NB4 (cell line): ENCODE measurements at regions not wholly inside any gene's neighbourhood (a gene's known extent, or its start where the extent isn't known, plus 50 kb on each side); places are given as distances from the start of the nearest gene placed in this dataset.

ENCODE experiments used
- DNase-seq: peaks from one replicate; pipeline ENCODE4 v3.0.0; 2010; ENCODE audit warnings: low read depth
- H3K4me3 ChIP-seq: one replicate; pipeline ENCODE4 v1.5.1; 2011; ENCODE audit warnings: mild to moderate bottlenecking, low read depth, low read length, moderate library complexity
- MYC ChIP-seq: IDR thresholded peaks from 2 replicates; pipeline ENCODE4 v1.6.1; 2011; ENCODE audit warnings: low read depth, low read length
- POLR2A ChIP-seq: IDR thresholded peaks from 2 replicates; pipeline ENCODE4 v1.6.1; 2011; ENCODE audit warnings: mild to moderate bottlenecking; ENCODE audit not compliant: insufficient read length; ENCODE audit errors: extremely low read depth
- TF ChIP-seq, protein P1 (sequence below): IDR thresholded peaks from 2 replicates; pipeline ENCODE4 v1.6.1; 2011; ENCODE audit warnings: low read depth, low read length
- TF ChIP-seq, protein P2 (sequence below): IDR thresholded peaks from one replicate; pipeline ENCODE4 v1.5.1; 2012; ENCODE audit warnings: low read depth, low read length

DNA sequence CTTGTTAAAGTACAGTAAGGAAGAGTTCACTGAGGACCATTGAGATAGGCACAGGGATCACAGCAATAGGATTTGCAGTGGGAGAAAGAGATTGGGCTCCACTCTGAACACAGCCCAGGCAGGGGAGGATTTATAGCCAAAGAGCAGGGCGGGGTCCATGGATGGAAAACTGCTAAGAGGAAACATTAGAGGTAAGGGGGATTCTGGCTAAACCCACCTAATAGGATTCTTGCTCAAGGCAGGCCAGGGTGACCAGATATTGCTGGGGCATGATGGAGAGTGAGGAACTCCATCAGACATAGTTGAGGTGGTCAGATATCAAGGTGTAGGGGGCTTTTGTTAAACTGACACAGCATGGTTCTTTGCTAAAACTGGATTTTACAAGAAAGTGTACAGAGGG, 372.8 kb downstream of the NPHP4 start:
- TF ChIP-seq, protein P1, sequence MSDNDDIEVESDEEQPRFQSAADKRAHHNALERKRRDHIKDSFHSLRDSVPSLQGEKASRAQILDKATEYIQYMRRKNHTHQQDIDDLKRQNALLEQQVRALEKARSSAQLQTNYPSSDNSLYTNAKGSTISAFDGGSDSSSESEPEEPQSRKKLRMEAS, result no peak
- TF ChIP-seq MYC (no peak), POLR2A (no peak)
- TF ChIP-seq, protein P2, sequence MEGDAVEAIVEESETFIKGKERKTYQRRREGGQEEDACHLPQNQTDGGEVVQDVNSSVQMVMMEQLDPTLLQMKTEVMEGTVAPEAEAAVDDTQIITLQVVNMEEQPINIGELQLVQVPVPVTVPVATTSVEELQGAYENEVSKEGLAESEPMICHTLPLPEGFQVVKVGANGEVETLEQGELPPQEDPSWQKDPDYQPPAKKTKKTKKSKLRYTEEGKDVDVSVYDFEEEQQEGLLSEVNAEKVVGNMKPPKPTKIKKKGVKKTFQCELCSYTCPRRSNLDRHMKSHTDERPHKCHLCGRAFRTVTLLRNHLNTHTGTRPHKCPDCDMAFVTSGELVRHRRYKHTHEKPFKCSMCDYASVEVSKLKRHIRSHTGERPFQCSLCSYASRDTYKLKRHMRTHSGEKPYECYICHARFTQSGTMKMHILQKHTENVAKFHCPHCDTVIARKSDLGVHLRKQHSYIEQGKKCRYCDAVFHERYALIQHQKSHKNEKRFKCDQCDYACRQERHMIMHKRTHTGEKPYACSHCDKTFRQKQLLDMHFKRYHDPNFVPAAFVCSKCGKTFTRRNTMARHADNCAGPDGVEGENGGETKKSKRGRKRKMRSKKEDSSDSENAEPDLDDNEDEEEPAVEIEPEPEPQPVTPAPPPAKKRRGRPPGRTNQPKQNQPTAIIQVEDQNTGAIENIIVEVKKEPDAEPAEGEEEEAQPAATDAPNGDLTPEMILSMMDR, result no peak
- H3K4me3 ChIP-seq, result no peak overlapping the region
- DNase-seq, result no peak

DNA sequence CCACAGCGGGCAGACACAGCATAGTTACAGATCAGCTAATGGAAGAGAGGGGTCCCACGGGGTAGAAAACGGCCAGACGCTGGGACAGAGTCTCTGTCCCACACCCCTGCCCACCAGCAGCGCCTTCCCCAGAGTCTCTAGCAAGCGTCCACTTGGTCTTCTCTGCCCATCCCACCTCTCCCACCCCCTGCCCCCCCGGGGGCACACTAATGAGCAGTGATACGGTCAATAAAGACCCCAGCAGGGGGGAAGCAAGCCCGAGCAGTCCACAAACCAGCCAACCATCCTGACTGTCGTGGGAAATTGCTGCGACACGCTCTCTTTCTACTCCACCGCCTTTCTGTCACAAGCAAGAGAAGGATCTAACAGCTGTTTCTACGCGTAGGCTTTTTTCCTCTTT, 374.7 kb downstream of the NPHP4 start:
- DNase-seq, result no peak
- TF ChIP-seq, protein P1, result no peak
- TF ChIP-seq, protein P2, result no peak
- TF ChIP-seq MYC (no peak), POLR2A (no peak)

DNA sequence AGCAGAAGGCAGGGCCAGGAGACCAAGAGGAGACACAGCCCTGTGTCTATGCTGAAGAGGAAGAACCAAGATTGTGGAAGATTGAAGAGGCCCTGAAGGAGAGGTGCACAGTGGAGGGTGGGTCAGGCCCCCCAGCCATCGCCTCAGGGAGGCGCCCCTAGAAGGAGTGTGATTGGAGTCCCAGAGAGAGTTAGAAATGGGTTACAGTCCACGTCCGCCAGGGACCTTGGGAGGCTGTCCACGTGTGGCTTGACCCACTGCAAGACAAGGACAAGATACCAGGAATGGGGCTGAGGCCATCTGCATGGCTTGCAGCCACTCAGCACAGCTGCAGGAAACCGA, 375.1 kb downstream of the NPHP4 start:
- no peak overlapping the region for H3K4me3 ChIP-seq
- DNase-seq, result no peak
- TF ChIP-seq, protein P1, result no peak
- TF ChIP-seq POLR2A, result no peak
- TF ChIP-seq, protein P2, result no peak
- no peak for TF ChIP-seq MYC

More for the DNA sequence above, 374.7 kb downstream of the NPHP4 start:
- H3K4me3 ChIP-seq, result no peak overlapping the region

DNA sequence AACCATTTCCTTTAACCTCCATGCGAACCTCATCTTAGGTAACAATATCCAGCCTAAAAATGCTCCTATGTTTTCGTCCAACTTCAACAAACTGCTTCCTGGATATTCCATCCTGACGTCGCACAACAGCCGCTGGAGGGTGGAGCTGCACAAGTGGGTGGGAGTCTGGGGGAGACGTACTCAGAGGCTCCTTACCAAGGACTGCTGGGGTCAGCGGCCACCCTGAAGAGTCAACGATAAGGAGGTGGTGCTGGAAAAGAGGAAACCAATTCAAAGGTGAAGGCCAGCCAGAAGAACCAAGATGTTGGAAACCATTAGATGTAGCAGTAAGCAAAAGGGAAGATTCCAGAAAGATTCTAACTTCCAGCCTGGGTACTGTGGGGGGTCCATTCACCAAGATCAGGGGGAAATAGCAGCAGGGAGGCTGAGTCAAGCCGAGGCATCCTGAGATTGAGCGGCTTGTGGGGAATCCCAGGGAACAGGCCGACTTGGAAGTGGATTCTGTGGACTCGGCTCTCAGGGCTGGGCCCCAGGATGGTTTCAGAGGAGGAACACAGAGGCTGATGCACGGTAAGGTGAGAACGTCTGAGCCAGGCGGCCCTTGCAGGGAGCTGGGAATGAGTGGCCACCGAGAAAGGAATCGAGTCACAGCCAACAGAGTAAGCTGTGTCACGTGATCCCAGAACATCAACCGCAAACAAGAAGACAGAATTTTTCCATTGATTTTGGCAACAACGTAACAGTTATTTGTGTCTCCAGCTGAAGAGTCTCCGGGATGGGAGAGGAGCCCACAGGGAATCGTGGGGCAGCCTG, 375.7 kb downstream of the NPHP4 start:
- DNase-seq, result no peak
- TF ChIP-seq, protein P2, result no peak
- TF ChIP-seq MYC (no peak), POLR2A (no peak)
- TF ChIP-seq, protein P1, result no peak
- H3K4me3 ChIP-seq, result no peak overlapping the region

DNA sequence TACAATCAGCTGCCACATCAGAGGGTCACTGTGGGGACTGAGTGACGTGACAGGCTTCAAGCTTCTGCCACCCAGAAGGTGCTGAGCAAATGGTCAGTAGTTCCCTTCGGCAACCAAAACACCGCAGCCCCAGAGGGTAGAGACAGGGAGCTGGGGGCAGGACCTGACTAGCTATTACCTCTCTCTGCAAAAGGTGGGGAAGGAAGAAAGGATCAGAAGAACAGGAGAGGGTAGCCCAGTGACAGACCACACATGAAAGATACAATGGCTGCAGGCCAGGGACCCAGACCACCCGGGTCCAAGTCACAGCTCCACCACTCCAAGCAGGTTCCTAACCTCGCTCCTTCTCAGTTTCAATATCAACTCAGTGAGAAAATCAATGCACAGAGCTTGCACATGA, 377.1 kb downstream of the NPHP4 start:
- DNase-seq, result no peak
- no peak overlapping the region for H3K4me3 ChIP-seq
- TF ChIP-seq, protein P2, result no peak
- TF ChIP-seq, protein P1, result no peak
- TF ChIP-seq MYC, result no peak
- TF ChIP-seq POLR2A, result no peak
